Caco-2 (cell line): ENCODE measurements at regions not wholly inside any gene's neighbourhood (a gene's known extent, or its start where the extent isn't known, plus 50 kb on each side); places are given as distances from the start of the nearest gene placed in this dataset.

Experiments used
- BruUV-seq: library from RNA; stranded (reverse); fragments of 400-500 nt; replicated peaks from 2 replicates; lab custom pipeline; 2021; lab: Mats Ljungman, UMichigan
- CTCF ChIA-PET: fragments of 300-600 bp; sonication (Branson Sonifier 250); formaldehyde crosslinking; loops from one replicate; lab custom pipeline; 2022; ENCODE audit warnings: antibody characterized with exemption; lab: Charles Lee
- POLR2A ChIA-PET: fragments of 300-600 bp; sonication (Branson Sonifier 250); formaldehyde crosslinking; loops from one replicate; lab custom pipeline; 2022; ENCODE audit warnings: antibody characterized with exemption; lab: Charles Lee
- DNase-seq, 2 experiments: peaks; one replicate each; pipeline versions ENCODE4 v3.0.0 to v3.0.0-alpha.2; 2020 to 2022
- H3K27me3 ChIP-seq: replicated peaks from 2 replicates; pipeline ENCODE4 v1.6.0; 2011; ENCODE audit warnings: low read length; ENCODE audit not compliant: control insufficient read depth, insufficient read depth
- H3K36me3 ChIP-seq: 2 replicates; pipeline ENCODE4 v1.5.1; 2011; ENCODE audit warnings: low read length; ENCODE audit not compliant: control insufficient read depth, insufficient read depth
- H3K4me1 ChIP-seq: fragments of 250-450 bp; sonication (Bioruptor Pico); 2 replicates; pipeline ENCODE4 v1.5.1; 2020; ENCODE audit warnings: mild to moderate bottlenecking
- H3K4me3 ChIP-seq: 2 replicates; pipeline ENCODE4 v1.5.1; 2011; ENCODE audit warnings: low read depth, mild to moderate bottlenecking, control low read depth, low read length
- H3K9me3 ChIP-seq: fragments of 250-450 bp; sonication (Bioruptor Pico); 2 replicates; pipeline ENCODE4 v1.5.1; 2020; ENCODE audit warnings: mild to moderate bottlenecking, moderate library complexity
- H3K27ac Mint-ChIP-seq: one replicate; pipeline ENCODE4 v1.8.0; 2022; ENCODE audit warnings: mixed read lengths; ENCODE audit not compliant: unreplicated experiment
- H3K27me3 Mint-ChIP-seq: one replicate; pipeline ENCODE4 v1.8.0; 2022; ENCODE audit warnings: mixed read lengths; ENCODE audit not compliant: insufficient read depth, unreplicated experiment
- H3K36me3 Mint-ChIP-seq: one replicate; pipeline ENCODE4 v1.8.0; 2022; ENCODE audit warnings: mild to moderate bottlenecking, mixed read lengths; ENCODE audit not compliant: insufficient read depth, unreplicated experiment
- H3K4me1 Mint-ChIP-seq: one replicate; pipeline ENCODE4 v1.8.0; 2022; ENCODE audit warnings: low read depth, mixed read lengths; ENCODE audit not compliant: unreplicated experiment
- H3K4me3 Mint-ChIP-seq: one replicate; pipeline ENCODE4 v1.8.0; 2022; ENCODE audit warnings: mild to moderate bottlenecking, moderate library complexity, mixed read lengths; ENCODE audit not compliant: unreplicated experiment
- H3K9me3 Mint-ChIP-seq: one replicate; pipeline ENCODE4 v1.8.0; 2022; ENCODE audit warnings: mixed read lengths; ENCODE audit not compliant: unreplicated experiment
- intact Hi-C: fragments of 100-400 bp; cut with micrococcal nuclease; formaldehyde crosslinking; loops from one replicate; pipeline ENCODE4 v1.10.0; 2022; ENCODE audit not compliant: unreplicated experiment
- TF ChIP-seq, protein P1 (sequence below), 2 experiments: fragments of 200-600 bp in 1 of 2; IDR thresholded peaks; 1 replicate in 1 of 2; 2 replicates in 1 of 2; pipeline versions ENCODE4 v1.5.1 to v1.8.0; 2011 to 2022; ENCODE audit warnings: antibody characterized with exemption in 1 of 2, control low read depth in 1 of 2, inconsistent platforms in 1 of 2, low read depth in 1 of 2, low read length in 1 of 2, mild to moderate bottlenecking in 1 of 2, moderate library complexity in 1 of 2; ENCODE audit not compliant: insufficient read depth in 1 of 2, severe bottlenecking in 1 of 2, unreplicated experiment in 1 of 2

DNA sequence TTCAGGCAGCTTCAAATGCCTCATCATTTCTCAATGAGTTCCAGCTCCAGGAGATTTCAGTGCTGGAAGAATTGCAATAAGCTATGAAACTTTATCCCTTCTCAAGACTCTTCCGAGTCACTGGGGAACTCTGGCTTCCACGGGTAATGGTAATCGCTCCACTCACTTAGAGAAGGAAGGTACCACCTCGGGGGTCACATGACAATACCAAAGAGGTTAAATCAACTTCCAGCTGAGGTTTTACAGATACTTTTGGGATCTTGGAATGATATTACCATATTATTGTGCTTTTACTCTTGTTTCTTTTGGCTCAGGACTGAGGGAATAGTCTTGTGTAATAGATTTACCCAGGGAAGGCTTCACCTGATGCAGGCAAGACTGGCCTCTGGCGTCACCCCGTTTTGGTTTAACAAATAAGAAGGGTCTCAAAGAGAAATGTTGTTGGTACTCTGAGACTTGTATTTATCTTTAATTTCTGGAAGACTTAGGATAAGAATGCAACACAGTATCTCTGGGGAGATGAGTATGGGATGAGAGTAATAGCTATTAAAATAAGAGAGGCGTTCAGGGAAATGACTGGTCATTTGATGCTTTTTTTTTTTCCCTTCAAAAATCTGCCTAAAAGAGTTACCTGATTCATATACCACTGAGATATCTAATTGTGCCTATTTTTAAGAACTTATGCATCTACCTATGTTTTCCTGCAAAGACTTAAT, 316.9 kb upstream of the ZEB2 start:
- Mint-ChIP-seq H3K4me3 (no peak overlapping the region), H3K4me1 (no peaks in the 10 kb centered on the region), H3K36me3 (no peaks in the 10 kb centered on the region), H3K27me3 (no peaks in the 10 kb centered on the region), H3K27ac (no peak overlapping the region), H3K9me3 (no peaks in the 10 kb centered on the region)
- Histone ChIP-seq H3K4me1 (no peaks in the 10 kb centered on the region), H3K27me3 (no peaks in the 10 kb centered on the region), H3K4me3 (no peak overlapping the region), H3K36me3 (no peaks in the 10 kb centered on the region), H3K9me3 (no peaks in the 10 kb centered on the region)
- CTCF ChIA-PET = no interaction called here
- TF ChIP-seq, protein P1, sequence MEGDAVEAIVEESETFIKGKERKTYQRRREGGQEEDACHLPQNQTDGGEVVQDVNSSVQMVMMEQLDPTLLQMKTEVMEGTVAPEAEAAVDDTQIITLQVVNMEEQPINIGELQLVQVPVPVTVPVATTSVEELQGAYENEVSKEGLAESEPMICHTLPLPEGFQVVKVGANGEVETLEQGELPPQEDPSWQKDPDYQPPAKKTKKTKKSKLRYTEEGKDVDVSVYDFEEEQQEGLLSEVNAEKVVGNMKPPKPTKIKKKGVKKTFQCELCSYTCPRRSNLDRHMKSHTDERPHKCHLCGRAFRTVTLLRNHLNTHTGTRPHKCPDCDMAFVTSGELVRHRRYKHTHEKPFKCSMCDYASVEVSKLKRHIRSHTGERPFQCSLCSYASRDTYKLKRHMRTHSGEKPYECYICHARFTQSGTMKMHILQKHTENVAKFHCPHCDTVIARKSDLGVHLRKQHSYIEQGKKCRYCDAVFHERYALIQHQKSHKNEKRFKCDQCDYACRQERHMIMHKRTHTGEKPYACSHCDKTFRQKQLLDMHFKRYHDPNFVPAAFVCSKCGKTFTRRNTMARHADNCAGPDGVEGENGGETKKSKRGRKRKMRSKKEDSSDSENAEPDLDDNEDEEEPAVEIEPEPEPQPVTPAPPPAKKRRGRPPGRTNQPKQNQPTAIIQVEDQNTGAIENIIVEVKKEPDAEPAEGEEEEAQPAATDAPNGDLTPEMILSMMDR (IDR thresholded peaks at IDR 0.05; ENCODE audit: insufficient read depth in 1 of 2, low read depth in 1 of 2, low read length in 1 of 2, severe bottlenecking in 1 of 2, unreplicated experiment in 1 of 2) = no peak
- DNase-seq = no peak
- no TSS peak for BruUV-seq
- intact Hi-C loops = no loop called here
- POLR2A ChIA-PET = no interaction called here

DNA sequence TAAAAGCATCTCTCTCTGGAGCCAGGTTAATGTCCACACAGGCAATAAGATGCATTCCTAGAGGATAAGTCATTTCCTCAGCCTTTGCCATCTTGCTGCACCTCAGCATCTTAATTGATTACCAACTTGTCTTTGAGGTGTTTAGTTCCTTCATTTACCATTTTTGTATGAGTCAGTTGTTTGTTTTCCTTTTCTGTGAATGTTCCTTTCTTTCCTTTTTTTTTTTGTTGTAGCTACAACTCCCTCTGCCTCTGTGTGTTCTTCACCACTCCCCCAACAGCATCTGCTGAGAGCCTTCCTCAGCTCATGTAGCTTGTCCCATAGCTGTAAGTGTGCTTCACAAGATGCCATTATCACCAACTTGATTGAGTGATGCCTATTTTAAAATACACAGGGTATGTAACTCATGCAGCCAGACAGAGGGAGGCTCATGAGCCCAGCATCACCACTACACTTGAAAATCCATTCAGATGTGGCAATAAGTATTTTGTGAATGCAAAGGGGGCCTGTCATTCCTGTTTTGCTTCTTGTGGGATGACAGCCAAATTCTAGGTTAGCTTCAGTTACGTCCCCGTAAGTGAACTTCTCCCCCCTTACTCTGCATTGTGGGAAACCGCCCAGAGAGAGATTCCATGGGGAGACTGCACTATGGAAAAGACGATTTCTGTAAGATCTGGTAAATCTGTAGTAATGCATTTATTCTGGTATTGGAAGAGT, 315.9 kb upstream of the ZEB2 start:
- no peaks in the 10 kb centered on the region for H3K4me1 ChIP-seq
- H3K27me3 Mint-ChIP-seq = no peaks in the 10 kb centered on the region
- ChIA-PET CTCF (no interaction called here), POLR2A (no interaction called here)
- H3K9me3 Mint-ChIP-seq = no peaks in the 10 kb centered on the region
- DNase-seq = no peak
- no peak overlapping the region for H3K4me3 ChIP-seq
- TF ChIP-seq, protein P1 (IDR thresholded peaks at IDR 0.05; ENCODE audit: insufficient read depth in 1 of 2, low read depth in 1 of 2, low read length in 1 of 2, severe bottlenecking in 1 of 2, unreplicated experiment in 1 of 2) = no peak
- no peaks in the 10 kb centered on the region for H3K27me3 ChIP-seq
- BruUV-seq = no TSS peak
- intact Hi-C loops = no loop called here
- no peak overlapping the region for H3K4me3 Mint-ChIP-seq
- H3K27ac Mint-ChIP-seq = no peak overlapping the region
- H3K4me1 Mint-ChIP-seq = no peaks in the 10 kb centered on the region
- no peaks in the 10 kb centered on the region for H3K36me3 ChIP-seq
- no peaks in the 10 kb centered on the region for H3K36me3 Mint-ChIP-seq
- no peaks in the 10 kb centered on the region for H3K9me3 ChIP-seq

DNA sequence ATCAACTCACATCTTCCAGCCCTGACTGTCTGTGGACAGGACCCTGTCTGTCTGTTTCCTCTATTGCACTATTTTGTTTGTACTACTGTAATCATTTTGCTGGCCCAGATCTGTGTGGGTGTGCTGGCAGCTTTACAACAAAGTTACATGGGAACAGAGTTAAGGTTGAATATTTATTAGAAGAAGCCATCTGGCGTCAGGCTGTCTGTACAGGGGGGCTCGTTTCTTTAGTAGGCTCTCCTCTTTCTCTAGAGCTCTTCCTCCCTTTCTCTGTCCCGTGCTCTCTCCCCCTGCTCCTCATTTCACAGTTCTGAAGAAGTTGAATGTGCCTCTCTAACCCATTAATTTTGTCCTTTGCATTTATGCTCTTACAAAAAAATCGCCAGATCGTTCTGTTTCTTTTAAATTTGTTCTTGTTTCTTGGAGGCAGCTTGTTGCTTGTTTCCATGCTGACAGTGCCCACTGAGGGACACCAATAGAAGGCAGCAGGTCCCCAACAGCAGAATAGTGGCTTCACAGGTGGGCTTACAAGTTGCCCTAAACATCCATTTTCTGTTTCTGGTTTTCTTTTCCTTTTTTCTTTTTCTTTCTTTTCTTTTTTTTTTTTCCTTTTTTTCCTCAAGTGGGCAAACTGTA, 315.2 kb upstream of the ZEB2 start:
- no peaks in the 10 kb centered on the region for H3K9me3 Mint-ChIP-seq
- no peaks in the 10 kb centered on the region for H3K36me3 ChIP-seq
- ChIA-PET POLR2A (no interaction called here), CTCF (no interaction called here)
- no peak overlapping the region for H3K4me3 Mint-ChIP-seq
- no peaks in the 10 kb centered on the region for H3K36me3 Mint-ChIP-seq
- H3K27ac Mint-ChIP-seq = no peak overlapping the region
- DNase-seq = no peak
- no peaks in the 10 kb centered on the region for H3K4me1 ChIP-seq
- H3K27me3 ChIP-seq = no peaks in the 10 kb centered on the region
- H3K27me3 Mint-ChIP-seq = no peaks in the 10 kb centered on the region
- no TSS peak for BruUV-seq
- no peaks in the 10 kb centered on the region for H3K4me1 Mint-ChIP-seq
- intact Hi-C loops = no loop called here
- H3K9me3 ChIP-seq = no peaks in the 10 kb centered on the region
- TF ChIP-seq, protein P1 (IDR thresholded peaks at IDR 0.05; ENCODE audit: insufficient read depth in 1 of 2, low read depth in 1 of 2, low read length in 1 of 2, severe bottlenecking in 1 of 2, unreplicated experiment in 1 of 2) = no peak
- H3K4me3 ChIP-seq = no peak overlapping the region
